Stimulated activated CD4-positive, alpha-beta T cell treated with anti-CD3 and anti-CD28 coated beads, Interleukin-2, amount 100 ng/mL, for 24 hours (primary cell): ENCODE measurements at regions not wholly inside any gene's neighbourhood (a gene's known extent, or its start where the extent isn't known, plus 50 kb on each side); places are given as distances from the start of the nearest gene placed in this dataset.

Source experiments
- DNase-seq, 2 donors: peaks; one replicate each; pipeline ENCODE4 v3.0.0-alpha.2; 2020

DNA sequence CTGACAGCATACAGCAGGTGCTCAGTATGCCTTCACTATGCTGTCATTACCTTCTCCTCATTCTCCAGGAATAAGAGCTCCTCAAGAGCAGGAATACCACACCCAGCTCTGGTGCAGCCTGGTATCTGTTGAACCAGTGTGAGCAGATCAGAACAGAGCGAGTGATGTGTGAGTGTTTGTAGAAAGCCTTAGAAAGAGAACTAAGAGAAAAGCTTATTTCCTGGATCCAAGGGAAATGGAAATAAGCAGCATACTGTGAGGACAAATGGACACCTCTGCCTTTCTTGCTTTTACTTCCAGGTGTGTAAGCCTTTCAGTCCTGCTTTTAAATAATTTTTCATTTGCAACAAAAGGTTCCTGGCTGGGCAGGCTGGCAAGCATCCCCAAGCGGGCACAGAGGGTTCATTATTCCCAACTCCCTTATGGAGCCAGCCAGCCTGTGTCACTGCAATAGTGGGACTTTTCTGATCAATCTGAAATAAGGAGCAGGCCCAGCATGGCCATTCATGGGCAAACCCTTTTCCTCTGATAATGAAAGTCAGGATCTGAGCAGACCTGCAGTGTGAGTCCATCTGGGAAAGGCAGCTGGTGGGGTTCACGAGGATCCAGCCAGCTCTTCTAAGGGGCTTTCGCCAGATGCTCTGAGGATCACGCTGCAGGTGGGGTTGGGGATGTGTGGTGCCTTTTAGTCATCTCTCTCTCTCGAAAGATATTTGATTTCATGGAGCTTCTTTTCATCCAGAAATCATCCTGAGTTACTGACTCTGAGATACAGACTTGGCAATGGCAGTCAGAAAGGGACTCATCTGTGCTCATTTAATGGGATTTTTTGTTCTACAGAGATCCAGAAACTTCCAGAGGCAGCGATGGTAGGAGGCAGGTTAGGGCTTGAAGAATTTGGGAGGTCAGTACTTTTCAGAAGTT, 594.9 kb upstream of the CFAP20DC start:
- no peak for DNase-seq

GRCh38 chr3:59641169-59641899, 591.5 kb upstream of the CFAP20DC start:
- DNase-seq = no peak

GRCh38 chr3:59632760-59633573, 583.1 kb upstream of the CFAP20DC start:
- no peak for DNase-seq

GRCh38 chr3:59631482-59631881, 581.7 kb upstream of the CFAP20DC start:
- DNase-seq = no peak

GRCh38 chr3:59621037-59621436, 571.2 kb upstream of the CFAP20DC start:
- no peak for DNase-seq

- no peak for DNase-seq
Measured at GRCh38 chr3:59620325-59620724, 570.5 kb upstream of the CFAP20DC start.

- DNase-seq = no peak
Measured at GRCh38 chr3:59612444-59612715, 562.6 kb upstream of the CFAP20DC start.

DNA sequence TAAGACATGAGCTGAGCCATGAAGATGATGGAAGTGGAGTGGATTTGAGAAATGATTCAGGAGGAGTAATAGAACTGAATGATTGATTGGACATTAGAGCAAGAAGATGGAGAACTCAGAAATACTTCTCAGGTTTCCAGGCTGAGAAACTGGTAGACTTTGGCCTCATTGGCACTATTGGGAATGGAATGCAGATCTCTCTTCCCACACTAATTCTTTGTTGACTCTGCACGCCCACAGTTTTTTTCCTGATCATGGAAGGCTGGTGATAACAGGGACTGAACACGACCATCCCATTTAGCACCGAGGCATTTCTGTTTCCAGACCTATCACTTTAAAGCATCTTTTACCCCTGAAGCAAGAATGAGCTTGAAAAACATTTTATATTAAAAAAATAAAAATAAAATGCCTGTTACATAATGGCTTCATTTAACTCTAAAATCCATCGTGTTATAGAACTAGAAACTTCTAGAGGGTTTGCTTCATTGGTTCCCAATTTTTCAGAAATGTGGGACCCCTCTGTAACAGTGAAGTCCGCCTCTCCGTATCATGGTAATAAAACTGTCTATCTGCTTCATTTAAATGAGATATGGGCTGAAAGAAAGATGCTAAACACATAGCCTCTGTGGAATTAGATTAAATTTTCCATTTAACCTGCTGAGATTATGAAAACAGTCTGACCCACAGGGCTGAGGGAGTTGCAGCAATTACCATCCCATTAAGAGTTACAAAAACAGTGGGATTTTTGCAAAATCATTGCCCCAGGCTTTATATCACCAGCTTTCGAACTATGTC, 562.0 kb upstream of the CFAP20DC start:
- no peak for DNase-seq

DNA sequence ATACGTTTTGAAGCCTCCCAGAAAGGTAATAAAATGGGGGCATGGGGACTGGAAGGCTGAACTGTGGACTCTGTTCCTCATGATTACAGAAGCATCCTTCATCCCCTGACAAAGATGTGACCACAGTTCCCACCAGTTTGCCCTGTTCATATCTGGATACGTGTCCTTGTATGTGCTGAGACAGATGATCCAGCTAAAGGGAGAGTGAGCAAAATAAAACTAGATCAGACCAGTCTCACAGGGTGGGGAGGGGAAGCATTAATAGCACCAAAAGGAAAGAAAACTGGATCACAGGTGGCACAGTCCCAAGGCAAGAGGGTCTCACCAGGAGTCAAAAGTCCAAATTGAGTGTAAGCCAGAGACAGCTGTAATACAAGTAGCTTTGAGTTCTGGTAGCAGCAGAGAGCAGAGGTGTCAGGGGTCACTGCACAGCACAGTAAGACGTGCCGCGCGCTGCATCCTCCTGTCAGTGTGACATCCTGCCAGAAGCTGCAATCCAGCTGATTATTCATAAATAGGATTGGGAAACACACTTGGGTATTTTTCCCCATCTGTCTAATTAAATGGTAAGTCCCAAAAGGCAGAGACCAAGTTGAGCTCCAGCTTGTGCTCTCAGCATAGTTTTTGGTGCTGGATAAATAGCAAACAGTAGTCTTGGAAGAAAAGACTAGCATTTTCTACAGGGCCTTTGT, 560.0 kb upstream of the CFAP20DC start:
- no peak for DNase-seq

- no peak for DNase-seq
Measured at GRCh38 chr3:59608356-59608755, 558.5 kb upstream of the CFAP20DC start.

DNA sequence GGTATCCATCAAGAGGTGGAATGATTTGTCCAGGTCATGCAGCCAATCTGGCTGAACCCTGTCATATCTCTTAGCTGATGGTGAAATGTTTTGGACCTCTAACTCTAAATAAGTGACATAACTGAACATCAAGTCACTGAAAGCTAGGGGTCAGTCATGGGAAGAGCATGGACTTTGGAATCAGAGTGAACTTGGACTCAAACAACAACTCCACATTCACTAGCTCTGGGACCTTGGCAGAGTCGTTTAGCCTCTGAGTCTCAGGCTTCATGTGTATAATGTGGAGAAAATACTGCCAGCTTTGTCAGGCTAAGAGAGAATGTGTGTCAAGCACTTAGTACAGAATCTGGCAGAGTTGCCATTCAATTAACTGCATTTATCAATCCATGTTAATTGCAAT, 557.8 kb upstream of the CFAP20DC start:
- no peak for DNase-seq

- DNase-seq = no peak
Measured at GRCh38 chr3:59606638-59607266, 556.9 kb upstream of the CFAP20DC start.

DNA sequence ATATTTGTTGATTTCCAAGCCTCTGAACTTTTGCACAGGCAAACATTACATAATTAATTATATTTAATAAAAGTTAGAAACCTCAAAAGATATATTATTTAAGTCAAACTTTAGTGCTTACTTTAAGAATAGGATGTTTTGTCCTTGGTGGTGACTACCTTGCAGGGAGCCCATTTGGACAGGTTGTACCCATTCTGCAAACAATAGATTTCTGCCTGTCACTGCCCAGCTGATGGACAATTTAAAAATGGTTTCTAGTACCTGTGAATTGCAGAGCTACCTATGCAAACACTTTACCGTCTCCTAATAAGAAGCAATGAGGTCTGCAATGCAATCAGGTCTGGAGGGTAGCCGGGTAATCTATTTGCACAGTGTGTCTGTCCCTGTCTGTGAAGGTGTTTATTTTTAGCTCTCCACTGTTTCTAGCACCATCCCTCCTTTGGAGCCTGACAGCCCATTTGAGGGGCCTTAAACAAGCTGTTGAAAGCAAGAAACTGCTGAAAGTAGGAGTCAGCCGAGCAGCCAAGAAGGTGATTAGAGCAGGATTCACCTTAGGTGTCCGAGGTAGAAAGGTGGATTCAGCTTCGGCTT, 556.2 kb upstream of the CFAP20DC start:
- DNase-seq = no peak

DNA sequence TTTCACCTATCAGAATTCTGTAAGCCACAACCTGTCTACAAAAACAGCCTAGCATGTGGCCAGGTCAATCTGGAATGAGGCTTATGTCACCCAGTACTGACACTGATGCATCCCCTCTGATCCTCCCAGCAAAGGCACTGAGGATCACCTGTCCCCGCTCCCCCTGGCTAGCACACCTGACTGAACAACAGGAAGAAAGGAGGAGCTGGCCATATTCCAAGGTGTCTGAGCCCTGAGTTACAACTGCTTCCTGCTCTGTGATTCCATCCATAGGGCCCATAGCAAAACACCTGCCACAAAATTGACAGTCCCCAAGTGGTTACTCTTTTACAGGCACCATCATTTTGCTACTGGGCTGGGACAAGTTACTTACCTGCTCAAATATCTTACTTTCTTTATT, 555.5 kb upstream of the CFAP20DC start:
- DNase-seq = no peak

DNA sequence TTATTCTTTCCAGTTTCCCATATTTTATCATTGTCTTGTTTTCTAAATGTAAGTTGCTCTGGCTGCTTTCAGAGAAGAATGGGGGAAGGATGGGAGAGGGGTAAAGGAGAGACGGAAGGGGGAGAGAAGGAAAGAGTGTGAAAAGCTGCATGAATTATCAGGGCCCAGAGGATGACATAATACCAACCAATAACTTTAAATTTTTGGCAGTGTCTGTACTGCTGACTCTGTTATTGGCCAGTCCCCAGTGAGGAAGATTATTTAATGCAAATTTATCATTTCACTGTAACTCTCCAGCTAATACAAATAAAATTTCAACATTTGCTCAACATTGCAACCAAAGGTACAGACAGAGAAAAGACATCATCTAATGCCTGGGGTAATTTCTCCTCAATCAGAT, 551.7 kb upstream of the CFAP20DC start:
- DNase-seq = no peak

DNA sequence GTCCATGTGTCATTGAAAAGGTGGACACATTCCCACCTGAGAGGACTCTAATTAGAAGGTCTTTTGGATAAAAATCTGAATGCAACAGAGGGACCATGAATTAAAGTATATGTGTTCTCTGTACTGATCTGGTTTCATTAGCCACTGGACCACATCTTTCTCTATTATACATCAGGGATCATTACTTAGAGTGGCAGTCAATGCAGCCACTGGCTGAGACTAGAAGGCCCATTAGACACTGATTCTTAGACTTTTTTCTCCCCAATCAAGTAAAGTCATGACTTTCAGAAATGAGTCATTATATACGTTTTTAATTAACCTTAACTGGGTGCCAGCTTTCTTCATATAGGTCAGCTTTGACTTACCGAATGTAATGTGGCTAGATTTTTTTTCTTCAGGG, 550.8 kb upstream of the CFAP20DC start:
- no peak for DNase-seq

DNA sequence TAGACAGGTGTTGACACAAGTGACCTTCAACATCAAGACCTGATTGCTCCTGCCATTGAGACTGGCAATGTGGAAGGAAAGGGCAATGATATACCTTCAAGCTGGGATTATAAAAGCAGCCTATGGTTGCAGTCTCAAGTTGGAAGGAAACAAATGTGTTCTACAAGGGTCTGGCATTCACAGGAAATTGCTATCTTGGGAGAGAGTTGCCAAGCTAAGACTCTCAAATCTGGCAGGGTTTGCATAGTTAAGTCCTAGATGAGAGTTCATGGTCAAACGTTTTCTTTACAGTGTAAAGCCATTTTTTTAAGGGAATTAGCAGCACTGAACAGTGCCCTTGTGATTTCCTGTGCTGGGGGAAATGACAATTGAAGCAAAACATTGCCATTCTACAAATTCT, 546.9 kb upstream of the CFAP20DC start:
- DNase-seq = no peak

- DNase-seq = no peak
Measured at GRCh38 chr3:59595830-59596229, 546.0 kb upstream of the CFAP20DC start.

- no peak for DNase-seq
Measured at GRCh38 chr3:59593380-59593779, 543.6 kb upstream of the CFAP20DC start.

GRCh38 chr3:59580996-59581395, 531.2 kb upstream of the CFAP20DC start:
- no peak for DNase-seq

GRCh38 chr3:59580499-59580898, 530.7 kb upstream of the CFAP20DC start:
- DNase-seq = no peak
